Sigmoid colon (tissue), 6 donors: ENCODE measurements at regions not wholly inside any gene's neighbourhood (a gene's known extent, or its start where the extent isn't known, plus 50 kb on each side); places are given as distances from the start of the nearest gene placed in this dataset.

Source experiments
- DNase-seq: peaks from one replicate; pipeline ENCODE4 v3.0.0-alpha.2; 2019
- H3K27ac ChIP-seq, 4 donors: fragments of 200-600 bp; sonication (generic); one replicate each; pipeline ENCODE4 v1.5.1; 2016 to 2019; ENCODE audit warnings: mild to moderate bottlenecking in 1 of 4
- H3K27me3 ChIP-seq, 3 donors: fragments of 200-600 bp; sonication (generic); one replicate each; pipeline ENCODE4 v1.5.1; 2019; ENCODE audit warnings: mild to moderate bottlenecking in 1 of 3
- H3K36me3 ChIP-seq, 4 donors: fragments of 200-600 bp; sonication (generic); one replicate each; pipeline ENCODE4 v1.5.1; 2016 to 2019
- H3K4me1 ChIP-seq, 4 donors: fragments of 200-600 bp; sonication (generic); one replicate each; pipeline ENCODE4 v1.5.1; 2017 to 2019
- H3K4me3 ChIP-seq, 4 donors: fragments of 200-600 bp; sonication (generic); one replicate each; pipeline ENCODE4 v1.5.1; 2017 to 2019; ENCODE audit warnings: mild to moderate bottlenecking in 2 of 4, moderate library complexity in 1 of 4
- H3K9me3 ChIP-seq, 4 donors: fragments of 200-600 bp in 3 of 4; sonication (generic) in 3 of 4; one replicate each; pipeline versions ENCODE4 v1.5.1 to v1.6.1; 2013 to 2019
- EP300 ChIP-seq, 4 donors: sonication (generic); formaldehyde crosslinking; IDR thresholded peaks; one replicate each; pipeline ENCODE4 v1.6.1; 2017; ENCODE audit warnings: antibody characterized with exemption in 4 of 4
- POLR2A ChIP-seq, 2 donors: fragments of 450-650 bp; IDR thresholded peaks; one replicate each; pipeline ENCODE4 v1.6.1; 2016; ENCODE audit warnings: antibody characterized with exemption in 2 of 2, mild to moderate bottlenecking in 2 of 2, moderate library complexity in 2 of 2
- POLR2AphosphoS5 ChIP-seq, 4 donors: sonication (generic); formaldehyde crosslinking; IDR thresholded peaks; one replicate each; pipeline ENCODE4 v1.6.1; 2017; ENCODE audit warnings: antibody characterized with exemption in 4 of 4
- WGBS, 2 donors: extraction: QIAGEN DNeasy Blood & Tissue Kit; methylation state at CpG; one replicate each; pipeline ENCODE4 v1.1.7; 2013; 5-methylcytosine and 5-hydroxymethylcytosine counted together
- intact Hi-C: fragments of 100-400 bp; cut with DNase I; formaldehyde crosslinking; loops from one replicate; pipeline ENCODE4 v1.15.1; 2023
- TF ChIP-seq, protein P1 (sequence below), 4 experiments: fragments of 450-650 bp in 3 of 4; fragments of 200-600 bp in 1 of 4; IDR thresholded peaks; one replicate each; pipeline ENCODE4 v1.5.1; 2016 to 2019; ENCODE audit warnings: antibody characterized with exemption in 4 of 4, mild to moderate bottlenecking in 3 of 4, moderate library complexity in 2 of 4
- donor health status: healthy with polysubstance abuse.
- donor health status: healthy.

DNA sequence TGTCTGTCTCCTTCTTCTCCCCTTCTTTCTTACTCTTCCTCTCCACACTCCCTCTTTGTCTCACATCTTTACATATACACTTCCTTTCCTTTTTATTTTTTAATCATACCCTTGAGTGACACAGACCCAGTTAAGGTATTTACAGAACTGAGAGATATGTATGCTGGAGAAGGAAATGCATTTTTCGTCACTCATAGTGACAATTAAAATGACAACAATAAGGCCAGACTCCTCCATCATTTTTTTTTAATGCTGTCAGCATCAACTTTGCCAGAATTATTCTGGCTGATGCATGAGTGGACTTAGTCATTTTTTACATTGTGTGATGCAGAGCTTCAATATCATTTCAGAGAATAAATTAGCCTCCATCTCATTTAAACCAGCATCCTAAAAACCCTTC is 272.9 kb downstream of the TMEM38B start:
- Histone ChIP-seq H3K4me1 (no peaks in the 10 kb centered on the region), H3K27ac (no peak overlapping the region), H3K9me3 (no peaks in the 10 kb centered on the region), H3K36me3 (no peaks in the 10 kb centered on the region), H3K4me3 (no peak overlapping the region), H3K27me3 (no peaks in the 10 kb centered on the region)
- DNase-seq = no peak
- TF ChIP-seq POLR2AphosphoS5 (IDR thresholded peaks at IDR 0.05) (no peak), EP300 (IDR thresholded peaks at IDR 0.05) (no peak), POLR2A (IDR thresholded peaks at IDR 0.05) (no peak)
- TF ChIP-seq, protein P1, sequence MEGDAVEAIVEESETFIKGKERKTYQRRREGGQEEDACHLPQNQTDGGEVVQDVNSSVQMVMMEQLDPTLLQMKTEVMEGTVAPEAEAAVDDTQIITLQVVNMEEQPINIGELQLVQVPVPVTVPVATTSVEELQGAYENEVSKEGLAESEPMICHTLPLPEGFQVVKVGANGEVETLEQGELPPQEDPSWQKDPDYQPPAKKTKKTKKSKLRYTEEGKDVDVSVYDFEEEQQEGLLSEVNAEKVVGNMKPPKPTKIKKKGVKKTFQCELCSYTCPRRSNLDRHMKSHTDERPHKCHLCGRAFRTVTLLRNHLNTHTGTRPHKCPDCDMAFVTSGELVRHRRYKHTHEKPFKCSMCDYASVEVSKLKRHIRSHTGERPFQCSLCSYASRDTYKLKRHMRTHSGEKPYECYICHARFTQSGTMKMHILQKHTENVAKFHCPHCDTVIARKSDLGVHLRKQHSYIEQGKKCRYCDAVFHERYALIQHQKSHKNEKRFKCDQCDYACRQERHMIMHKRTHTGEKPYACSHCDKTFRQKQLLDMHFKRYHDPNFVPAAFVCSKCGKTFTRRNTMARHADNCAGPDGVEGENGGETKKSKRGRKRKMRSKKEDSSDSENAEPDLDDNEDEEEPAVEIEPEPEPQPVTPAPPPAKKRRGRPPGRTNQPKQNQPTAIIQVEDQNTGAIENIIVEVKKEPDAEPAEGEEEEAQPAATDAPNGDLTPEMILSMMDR (IDR thresholded peaks at IDR 0.05) = no peak
- 69 to 76% methylated on average over 1 of the region's 1 CpG for WGBS, 2 donors
- intact Hi-C loops = no loop called here

DNA sequence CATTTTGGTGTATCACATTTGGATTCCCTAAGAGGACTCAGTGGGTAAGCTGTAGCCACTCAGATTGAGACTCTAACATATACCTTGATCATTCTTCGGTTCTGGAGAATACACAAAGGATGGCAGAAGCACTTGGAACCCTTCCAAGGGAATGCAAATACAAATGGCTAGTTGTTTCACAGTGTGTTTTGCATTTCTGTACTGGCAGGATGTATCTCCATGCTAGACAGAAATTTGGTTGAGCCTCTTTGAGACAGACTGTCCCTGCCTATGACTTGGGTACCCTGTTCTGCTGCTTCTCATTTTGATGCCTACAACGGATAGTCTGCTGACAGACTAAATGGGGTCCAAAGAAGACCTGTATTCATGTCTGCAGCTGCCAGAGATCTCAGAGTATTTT is 273.5 kb downstream of the TMEM38B start:
- H3K27me3 ChIP-seq = no peaks in the 10 kb centered on the region
- no peak overlapping the region for H3K27ac ChIP-seq
- intact Hi-C loops = no loop called here
- H3K36me3 ChIP-seq = no peaks in the 10 kb centered on the region
- H3K4me1 ChIP-seq = no peaks in the 10 kb centered on the region
- 51 to 68% methylated on average over 2 of the region's 2 CpGs for WGBS, 2 donors
- no peaks in the 10 kb centered on the region for H3K9me3 ChIP-seq
- H3K4me3 ChIP-seq = no peak overlapping the region
- DNase-seq = no peak
- no peak for TF ChIP-seq POLR2AphosphoS5 (IDR thresholded peaks at IDR 0.05)
- no peak for TF ChIP-seq POLR2A (IDR thresholded peaks at IDR 0.05)

DNA sequence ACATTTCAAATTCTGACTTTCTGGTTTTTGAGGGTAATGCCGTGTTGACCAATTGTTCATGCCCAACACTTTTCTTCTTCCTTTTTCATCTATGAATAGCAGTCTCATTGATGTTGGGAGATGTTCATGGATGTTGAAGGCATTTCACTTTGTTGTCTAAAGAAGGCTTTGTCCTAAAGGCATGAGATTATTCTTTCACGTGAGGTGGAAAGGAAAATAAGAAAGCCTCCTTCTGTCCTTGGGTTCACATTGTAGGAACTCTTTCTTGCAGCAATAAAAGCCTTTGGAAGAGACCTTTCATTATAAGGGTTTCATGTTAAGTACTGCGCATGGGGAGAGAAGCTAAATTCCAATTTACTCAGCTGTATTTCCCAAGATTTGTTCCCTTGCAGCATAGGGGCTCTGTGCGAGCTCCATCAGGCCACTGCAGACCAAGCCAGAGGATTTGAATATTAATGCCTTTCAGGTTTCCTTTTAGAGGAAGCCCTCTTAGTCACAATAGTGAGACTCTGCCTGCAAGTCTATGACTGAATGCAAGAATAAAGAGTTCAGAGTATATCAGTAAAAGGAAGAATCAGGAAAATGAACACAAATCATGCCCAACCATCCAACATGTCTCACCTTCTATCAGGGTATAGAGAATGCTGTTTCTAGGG is 274.6 kb downstream of the TMEM38B start:
- intact Hi-C loops = no loop called here

DNA sequence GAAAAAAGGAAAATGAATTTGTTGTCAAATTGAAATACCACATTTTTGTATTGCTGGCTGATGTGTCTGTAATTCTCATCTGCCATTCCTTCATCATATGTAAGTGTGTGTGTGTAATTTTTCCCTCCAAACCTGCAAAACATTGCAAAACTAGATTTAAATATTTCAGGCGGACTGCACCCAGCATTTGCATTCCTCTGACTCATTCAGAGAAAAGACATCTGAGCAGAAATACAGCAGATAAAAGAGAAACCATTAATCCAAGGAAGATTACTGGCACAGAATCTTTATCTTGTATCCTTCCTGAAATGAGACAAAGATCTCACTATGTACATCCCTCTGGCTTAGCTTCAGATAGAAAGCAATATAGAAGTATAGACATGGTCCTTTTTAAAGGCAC is 275.3 kb downstream of the TMEM38B start:
- TF ChIP-seq EP300 (IDR thresholded peaks at IDR 0.05) = no peak
- no peak for TF ChIP-seq POLR2A (IDR thresholded peaks at IDR 0.05)
- TF ChIP-seq, protein P1 (IDR thresholded peaks at IDR 0.05) = no peak
- TF ChIP-seq POLR2AphosphoS5 (IDR thresholded peaks at IDR 0.05) = no peak

More for the DNA sequence above, 274.6 kb downstream of the TMEM38B start:
- no peaks in the 10 kb centered on the region for H3K4me1 ChIP-seq
- no peak for DNase-seq
- H3K36me3 ChIP-seq = no peaks in the 10 kb centered on the region
- no peaks in the 10 kb centered on the region for H3K9me3 ChIP-seq
- no peak overlapping the region for H3K27ac ChIP-seq
- WGBS, 2 donors = 93 to 95% methylated on average over 4 of the region's 4 CpGs
- TF ChIP-seq POLR2A (IDR thresholded peaks at IDR 0.05) = no peak
- TF ChIP-seq, protein P1 (IDR thresholded peaks at IDR 0.05) = no peak
- TF ChIP-seq EP300 (IDR thresholded peaks at IDR 0.05) = no peak
- TF ChIP-seq POLR2AphosphoS5 (IDR thresholded peaks at IDR 0.05) = no peak
- no peak overlapping the region for H3K4me3 ChIP-seq
- no peaks in the 10 kb centered on the region for H3K27me3 ChIP-seq

DNA sequence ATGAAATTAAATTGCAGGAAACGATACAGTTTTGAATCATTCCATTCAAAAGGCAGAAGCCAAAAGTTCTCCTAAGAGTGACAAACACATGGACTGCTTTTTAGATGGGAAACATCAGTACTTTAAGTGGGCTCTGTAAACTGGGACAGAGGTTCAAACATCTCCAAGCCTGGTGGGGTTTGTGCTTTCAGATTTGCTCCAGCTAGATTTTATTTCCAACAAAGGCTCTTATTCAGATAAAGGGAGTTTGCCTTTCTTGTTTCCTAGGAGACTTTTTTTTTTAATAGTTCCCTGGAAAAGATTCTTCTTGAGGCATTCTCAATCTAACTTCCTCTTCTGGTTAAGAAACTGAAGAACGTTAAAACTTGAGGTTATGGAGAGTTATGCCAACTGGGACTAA is 277.6 kb downstream of the TMEM38B start:
- TF ChIP-seq POLR2A (IDR thresholded peaks at IDR 0.05) = no peak
- Histone ChIP-seq H3K36me3 (no peaks in the 10 kb centered on the region), H3K27me3 (no peaks in the 10 kb centered on the region), H3K4me3 (no peak overlapping the region), H3K4me1 (no peaks in the 10 kb centered on the region), H3K27ac (no peak overlapping the region), H3K9me3 (no peaks in the 10 kb centered on the region)
- DNase-seq = no peak
- 63 to 76% methylated on average over 2 of the region's 2 CpGs for WGBS, 2 donors
- intact Hi-C loops = no loop called here

More for the DNA sequence above, 275.3 kb downstream of the TMEM38B start:
- H3K4me1 ChIP-seq = no peaks in the 10 kb centered on the region
- no peak overlapping the region for H3K27ac ChIP-seq
- no peaks in the 10 kb centered on the region for H3K36me3 ChIP-seq
- H3K9me3 ChIP-seq = no peaks in the 10 kb centered on the region
- 73 to 85% methylated on average over 1 of the region's 1 CpG for WGBS, 2 donors
- H3K27me3 ChIP-seq = no peaks in the 10 kb centered on the region
- H3K4me3 ChIP-seq = no peak overlapping the region
- DNase-seq = no peak
- intact Hi-C loops = no loop called here
